ENCODE measurements at regions not wholly inside any gene's neighbourhood (a gene's known extent, or its start where the extent isn't known, plus 50 kb on each side); places are given as distances from the start of the nearest gene placed in this dataset.

DNA sequence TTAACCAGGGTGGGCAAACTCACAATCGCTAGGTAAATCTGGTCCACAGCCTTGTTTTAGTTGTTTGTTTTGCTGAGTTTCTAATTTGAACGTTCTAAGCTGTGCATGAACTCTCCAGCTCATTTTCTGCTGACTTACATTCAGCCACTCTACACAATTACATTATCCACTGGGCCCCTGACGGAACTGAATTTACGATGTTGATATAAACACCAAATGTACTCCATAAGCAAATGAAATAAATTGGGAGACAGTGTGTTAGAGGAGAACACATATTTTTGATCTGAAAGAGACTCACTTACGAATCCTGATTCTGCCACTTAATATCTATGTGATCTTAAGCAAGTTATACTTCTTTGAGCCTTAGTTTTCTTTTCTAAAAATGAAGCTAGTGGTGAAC is 393.4 kb downstream of the ZNF608 start:
- TF ChIP-seq POLR2AphosphoS5 (IDR thresholded peaks at IDR 0.05; ENCODE audit: insufficient read depth, low read depth, low read length) (no peak), POLR2A (IDR thresholded peaks at IDR 0.05; ENCODE audit: low read depth, low read length) (no peak), CTCF (IDR thresholded peaks at IDR 0.05; ENCODE audit: extremely low read depth in 1 of 2, insufficient read depth in 1 of 2, low read depth in 1 of 2, low read length in 2 of 2) (no peak), EZH2 (IDR thresholded peaks at IDR 0.05; ENCODE audit: borderline replicate concordance, low read depth, low read length, severe bottlenecking) (no peak), MYC (IDR thresholded peaks at IDR 0.05; ENCODE audit: low read depth, low read length) (no peak), GATA2 (IDR thresholded peaks at IDR 0.05; ENCODE audit: insufficient read depth, insufficient read length, low read depth, low read length) (no peak)
- TF ChIP-seq, protein P1, sequence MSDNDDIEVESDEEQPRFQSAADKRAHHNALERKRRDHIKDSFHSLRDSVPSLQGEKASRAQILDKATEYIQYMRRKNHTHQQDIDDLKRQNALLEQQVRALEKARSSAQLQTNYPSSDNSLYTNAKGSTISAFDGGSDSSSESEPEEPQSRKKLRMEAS (IDR thresholded peaks at IDR 0.05; ENCODE audit: insufficient read depth, insufficient read length): no peak

Data from endothelial cell of umbilical vein (primary cell).